Fibroblast of lung (primary cell): ENCODE measurements at regions not wholly inside any gene's neighbourhood (a gene's known extent, or its start where the extent isn't known, plus 50 kb on each side); places are given as distances from the start of the nearest gene placed in this dataset.

Experiments
- DNase-seq, 2 donors: peaks; one replicate each; pipeline versions ENCODE4 v3.0.0 to v3.0.0-alpha.2; 2010; ENCODE audit warnings: low read depth in 2 of 2
- H2AFZ ChIP-seq: 2 replicates; pipeline ENCODE4 v1.5.1; 2012; ENCODE audit warnings: low read length, control low read depth, inconsistent platforms
- H3K27ac ChIP-seq: 2 replicates; pipeline ENCODE4 v1.5.1; 2011; ENCODE audit warnings: low read length, control low read depth; ENCODE audit not compliant: insufficient read depth
- H3K27me3 ChIP-seq: 2 replicates; pipeline ENCODE4 v1.5.1; 2011; ENCODE audit warnings: mild to moderate bottlenecking, low read length; ENCODE audit not compliant: control insufficient read depth, insufficient read depth
- H3K36me3 ChIP-seq: 2 replicates; pipeline ENCODE4 v1.5.1; 2011; ENCODE audit warnings: low read length; ENCODE audit not compliant: control insufficient read depth, insufficient read depth
- H3K4me1 ChIP-seq: 2 replicates; pipeline ENCODE4 v1.5.1; 2011; ENCODE audit warnings: low read length; ENCODE audit not compliant: control insufficient read depth, insufficient read depth; ENCODE audit errors: extremely low read depth
- H3K4me2 ChIP-seq: 2 replicates; pipeline ENCODE4 v1.5.1; 2011; ENCODE audit warnings: low read length, control low read depth; ENCODE audit not compliant: insufficient read depth; ENCODE audit errors: extremely low read depth
- H3K4me3 ChIP-seq, 4 experiments: fragments of 200-600 bp in 1 of 4; sonication (generic) in 1 of 4; replicated peaks in 1 of 4; 2 replicates each; pipeline ENCODE4 v1.5.1; 2011 to 2016; ENCODE audit warnings: low read length in 4 of 4, low read depth in 3 of 4, mild to moderate bottlenecking in 3 of 4, control low read depth in 2 of 4, inconsistent platforms in 1 of 4, mixed read lengths in 1 of 4; ENCODE audit not compliant: insufficient read depth in 1 of 4; ENCODE audit errors: control extremely low read depth in 1 of 4
- H3K79me2 ChIP-seq: 2 replicates; pipeline ENCODE4 v1.5.1; 2012; ENCODE audit warnings: mild to moderate bottlenecking, low read length, inconsistent platforms; ENCODE audit not compliant: control insufficient read depth, insufficient read depth
- H3K9ac ChIP-seq: 2 replicates; pipeline ENCODE4 v1.5.1; 2011; ENCODE audit warnings: mild to moderate bottlenecking, low read length, control low read depth; ENCODE audit not compliant: insufficient read depth
- H3K9me3 ChIP-seq: 2 replicates; pipeline ENCODE4 v1.5.1; 2012; ENCODE audit warnings: low read depth, low read length; ENCODE audit not compliant: control insufficient read depth, insufficient read depth
- H4K20me1 ChIP-seq: 2 replicates; pipeline ENCODE4 v1.5.1; 2011; ENCODE audit warnings: low read length; ENCODE audit not compliant: control insufficient read depth, insufficient read depth; ENCODE audit errors: extremely low read depth
- CTCF ChIP-seq, 2 donors: IDR thresholded peaks in 1 of 2; conservative IDR thresholded peaks in 1 of 2; 1 replicate in 1 of 2; 2 replicates in 1 of 2; pipeline ENCODE4 v1.5.1; 2011 to 2012; ENCODE audit warnings: low read length in 2 of 2, control low read depth in 1 of 2, inconsistent platforms in 1 of 2, low read depth in 1 of 2, mild to moderate bottlenecking in 1 of 2
- EZH2 ChIP-seq: IDR thresholded peaks from 2 replicates; pipeline ENCODE4 v1.5.1; 2012; ENCODE audit warnings: low read length, control low read depth, mild to moderate bottlenecking; ENCODE audit errors: missing control alignments

- no peaks in the 10 kb centered on the region for H3K27me3 ChIP-seq
- DNase-seq, result no peak
- no peak overlapping the region for H3K4me2 ChIP-seq
- no peaks in the 10 kb centered on the region for H3K79me2 ChIP-seq
- no peaks in the 10 kb centered on the region for H3K4me1 ChIP-seq
- TF ChIP-seq CTCF (conservative IDR thresholded peaks at IDR 0.05 in 1 of 2, IDR thresholded peaks at IDR 0.05 in 1 of 2; ENCODE audit: low read depth in 1 of 2, low read length in 2 of 2) (no peak), EZH2 (no peak)
- H3K36me3 ChIP-seq, result no peaks in the 10 kb centered on the region
- no peak overlapping the region for H2AFZ ChIP-seq
- no peak overlapping the region for H3K27ac ChIP-seq
- no peaks in the 10 kb centered on the region for H4K20me1 ChIP-seq
- no peak overlapping the region for H3K4me3 ChIP-seq
- no peak overlapping the region for H3K9ac ChIP-seq
- no peaks in the 10 kb centered on the region for H3K9me3 ChIP-seq
These were observed 303.6 kb downstream of the FGFR2 start for GRCh38 chr10:121294630-121295029.

GRCh38 chr10:121296378-121296777 lies 301.9 kb downstream of the FGFR2 start:
- no peaks in the 10 kb centered on the region for H4K20me1 ChIP-seq
- no peak for DNase-seq
- H3K79me2 ChIP-seq, result no peaks in the 10 kb centered on the region
- no peaks in the 10 kb centered on the region for H3K4me1 ChIP-seq
- no peaks in the 10 kb centered on the region for H3K27me3 ChIP-seq
- H2AFZ ChIP-seq, result no peak overlapping the region
- H3K9ac ChIP-seq, result no peak overlapping the region
- H3K9me3 ChIP-seq, result no peaks in the 10 kb centered on the region
- no peak overlapping the region for H3K4me3 ChIP-seq
- TF ChIP-seq EZH2 (no peak), CTCF (conservative IDR thresholded peaks at IDR 0.05 in 1 of 2, IDR thresholded peaks at IDR 0.05 in 1 of 2; ENCODE audit: low read depth in 1 of 2, low read length in 2 of 2) (no peak)
- no peaks in the 10 kb centered on the region for H3K36me3 ChIP-seq
- no peak overlapping the region for H3K27ac ChIP-seq
- H3K4me2 ChIP-seq, result no peak overlapping the region

GRCh38 chr10:121296881-121297585 lies 301.2 kb downstream of the FGFR2 start:
- Histone ChIP-seq H3K9me3 (no peaks in the 10 kb centered on the region), H3K4me3 (no peak overlapping the region), H3K4me1 (no peaks in the 10 kb centered on the region), H3K9ac (no peak overlapping the region), H3K4me2 (no peak overlapping the region), H2AFZ (no peak overlapping the region), H4K20me1 (no peaks in the 10 kb centered on the region), H3K79me2 (no peaks in the 10 kb centered on the region), H3K36me3 (no peaks in the 10 kb centered on the region), H3K27ac (no peak overlapping the region), H3K27me3 (no peaks in the 10 kb centered on the region)
- no peak for DNase-seq
- TF ChIP-seq EZH2 (no peak), CTCF (conservative IDR thresholded peaks at IDR 0.05 in 1 of 2, IDR thresholded peaks at IDR 0.05 in 1 of 2; ENCODE audit: low read depth in 1 of 2, low read length in 2 of 2) (no peak)
